Stimulated activated naive CD8-positive, alpha-beta T cell treated with anti-CD3 and anti-CD28 coated beads, Interleukin-15, Interleukin-2, amounts not matched to agents 100 ng/mL and 50 ng/mL, for 24 hours (primary cell): ENCODE measurements at regions not wholly inside any gene's neighbourhood (a gene's known extent, or its start where the extent isn't known, plus 50 kb on each side); places are given as distances from the start of the nearest gene placed in this dataset.
"Not testable (repeated sequence)": the region's sequence is repeated elsewhere in the genome, so short reads cannot be mapped to it uniquely, and the experiment has no call there.

Source experiments
- H3K27ac Mint-ChIP-seq: one replicate; pipeline ENCODE4 v1.8.0; 2021; ENCODE audit warnings: mild to moderate bottlenecking, mixed read lengths
- H3K27me3 Mint-ChIP-seq: one replicate; pipeline ENCODE4 v1.8.0; 2021; ENCODE audit warnings: mixed read lengths
- H3K36me3 Mint-ChIP-seq: one replicate; pipeline ENCODE4 v1.8.0; 2021; ENCODE audit warnings: low read depth, mixed read lengths
- H3K4me1 Mint-ChIP-seq: one replicate; pipeline ENCODE4 v1.8.0; 2021; ENCODE audit warnings: low read depth, mixed read lengths
- H3K4me3 Mint-ChIP-seq: one replicate; pipeline ENCODE4 v1.8.0; 2021; ENCODE audit warnings: mild to moderate bottlenecking, mixed read lengths
- H3K9me3 Mint-ChIP-seq: one replicate; pipeline ENCODE4 v1.8.0; 2021; ENCODE audit warnings: mixed read lengths

DNA sequence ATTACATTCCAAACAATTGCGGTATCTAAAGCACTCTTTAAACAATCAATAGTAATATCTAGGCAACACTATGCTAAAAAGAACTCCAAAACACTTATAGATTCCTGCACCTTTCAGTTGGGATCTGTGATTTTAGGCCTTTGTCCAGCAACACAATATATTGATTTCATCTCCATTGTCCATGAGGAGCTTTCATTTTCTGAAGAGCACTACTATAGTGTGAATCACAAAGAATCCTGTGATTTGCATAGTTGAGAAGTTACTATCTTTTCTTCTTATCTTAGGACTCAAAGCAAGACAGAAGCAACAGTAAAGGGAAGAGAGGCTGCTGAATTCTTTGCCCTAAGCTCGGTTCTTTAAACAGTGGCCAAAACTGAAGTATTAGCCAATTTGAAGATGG lies 846.8 kb downstream of the IPMK start:
- Mint-ChIP-seq H3K4me3 (no peak overlapping the region), H3K27ac (no peak overlapping the region), H3K27me3 (no peaks in the 10 kb centered on the region), H3K4me1 (no peaks in the 10 kb centered on the region), H3K9me3 (no peaks in the 10 kb centered on the region), H3K36me3 (no peaks in the 10 kb centered on the region)

DNA sequence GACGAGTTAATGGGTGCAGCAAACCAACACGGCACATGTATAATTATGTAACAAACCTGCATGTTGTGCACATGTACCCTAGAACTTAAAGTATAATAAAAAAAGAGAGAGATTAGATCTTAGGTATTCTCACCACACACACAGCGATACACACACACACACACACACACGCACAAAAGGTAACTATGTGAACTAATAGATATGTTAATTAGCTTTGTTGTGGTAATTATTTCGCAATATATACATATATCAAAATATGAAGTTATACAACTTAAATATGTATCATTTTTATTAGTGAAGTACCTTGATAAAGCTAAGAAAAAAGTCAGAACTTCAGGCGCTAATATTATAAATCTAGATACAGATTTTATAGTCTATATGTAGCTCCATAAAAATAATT lies 849.2 kb downstream of the IPMK start:
- H3K4me3 Mint-ChIP-seq = no peak overlapping the region
- H3K36me3 Mint-ChIP-seq = no peaks in the 10 kb centered on the region
- no peaks in the 10 kb centered on the region for H3K27me3 Mint-ChIP-seq
- peaks cover 7% of the 10 kb centered on the region for H3K9me3 Mint-ChIP-seq
- H3K4me1 Mint-ChIP-seq = no peaks in the 10 kb centered on the region
- no peak overlapping the region for H3K27ac Mint-ChIP-seq

DNA sequence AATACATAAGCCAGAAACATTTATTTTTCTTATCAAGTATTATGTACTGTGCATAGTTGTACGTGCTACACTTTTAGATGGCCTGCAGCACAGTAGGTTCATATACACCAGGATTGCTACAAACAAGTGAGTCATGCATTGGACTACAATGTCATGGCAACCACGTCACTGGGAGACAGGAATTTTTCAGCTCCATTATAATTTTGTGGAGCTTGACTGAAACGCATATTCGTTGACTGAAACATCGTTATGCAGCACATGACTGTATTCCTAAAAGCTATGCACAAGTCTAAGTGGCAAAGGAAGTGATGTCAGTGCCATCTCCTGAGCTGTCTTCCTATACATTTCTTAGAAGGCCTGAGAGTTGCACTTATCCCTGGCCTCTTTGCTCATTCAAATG lies 871.8 kb downstream of the IPMK start:
- Mint-ChIP-seq H3K4me3 (no peak overlapping the region), H3K27me3 (no peaks in the 10 kb centered on the region), H3K36me3 (no peaks in the 10 kb centered on the region), H3K27ac (no peak overlapping the region), H3K4me1 (no peaks in the 10 kb centered on the region), H3K9me3 (no peaks in the 10 kb centered on the region)

- Mint-ChIP-seq H3K27ac (no peak overlapping the region), H3K9me3 (no peaks in the 10 kb centered on the region), H3K27me3 (no peaks in the 10 kb centered on the region), H3K4me1 (no peaks in the 10 kb centered on the region), H3K36me3 (no peaks in the 10 kb centered on the region), H3K4me3 (no peak overlapping the region)
Observed at GRCh38 chr10:57367412-57367811, 900.3 kb downstream of the IPMK start.

DNA sequence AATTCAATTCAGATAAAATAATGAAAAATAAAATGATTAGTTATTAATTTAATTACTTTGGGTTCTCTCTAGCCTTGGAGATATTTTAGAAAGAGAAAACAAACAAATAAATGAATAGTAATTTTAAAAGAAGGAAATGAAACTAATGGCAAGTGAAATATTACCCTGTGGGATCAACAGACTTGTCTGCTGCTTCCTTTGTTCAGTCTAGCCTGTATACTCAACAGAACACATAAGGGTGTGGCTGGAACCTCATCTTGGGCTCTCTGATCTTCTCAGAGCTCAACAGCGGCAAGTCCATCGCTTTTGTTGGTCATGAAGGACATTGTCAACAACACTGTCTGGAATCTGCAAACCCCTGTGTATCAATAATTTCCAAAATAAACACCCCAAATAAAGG lies 904.9 kb downstream of the IPMK start:
- Mint-ChIP-seq H3K27ac (no peak overlapping the region), H3K4me3 (no peak overlapping the region), H3K4me1 (no peaks in the 10 kb centered on the region), H3K9me3 (peaks cover 3% of the 10 kb centered on the region), H3K36me3 (no peaks in the 10 kb centered on the region), H3K27me3 (no peaks in the 10 kb centered on the region)

GRCh38 chr10:57353403-57354003 lies 914.2 kb downstream of the IPMK start:
- H3K4me3 Mint-ChIP-seq = no peak overlapping the region
- no peaks in the 10 kb centered on the region for H3K4me1 Mint-ChIP-seq
- no peaks in the 10 kb centered on the region for H3K9me3 Mint-ChIP-seq
- H3K27me3 Mint-ChIP-seq = no peaks in the 10 kb centered on the region
- H3K36me3 Mint-ChIP-seq = no peaks in the 10 kb centered on the region
- H3K27ac Mint-ChIP-seq = no peak overlapping the region

GRCh38 chr10:57351076-57351475 lies 916.6 kb downstream of the IPMK start:
- Mint-ChIP-seq H3K27me3 (no peaks in the 10 kb centered on the region), H3K36me3 (no peaks in the 10 kb centered on the region), H3K27ac (no peak overlapping the region), H3K4me3 (no peak overlapping the region), H3K9me3 (no peaks in the 10 kb centered on the region), H3K4me1 (no peaks in the 10 kb centered on the region)

- no peak overlapping the region for H3K27ac Mint-ChIP-seq
- H3K4me1 Mint-ChIP-seq = no peaks in the 10 kb centered on the region
- no peaks in the 10 kb centered on the region for H3K36me3 Mint-ChIP-seq
- no peak overlapping the region for H3K4me3 Mint-ChIP-seq
- no peaks in the 10 kb centered on the region for H3K27me3 Mint-ChIP-seq
- peaks cover 15% of the 10 kb centered on the region for H3K9me3 Mint-ChIP-seq
Observed at GRCh38 chr10:57341294-57341693, 926.4 kb downstream of the IPMK start.

GRCh38 chr10:57338823-57339558 lies 928.7 kb downstream of the IPMK start:
- H3K4me1 Mint-ChIP-seq = no peaks in the 10 kb centered on the region
- no peak overlapping the region for H3K27ac Mint-ChIP-seq
- H3K27me3 Mint-ChIP-seq = no peaks in the 10 kb centered on the region
- H3K9me3 Mint-ChIP-seq = peaks cover 8% of the 10 kb centered on the region
- H3K4me3 Mint-ChIP-seq = no peak overlapping the region
- H3K36me3 Mint-ChIP-seq = no peaks in the 10 kb centered on the region

- Mint-ChIP-seq H3K4me3 (no peak overlapping the region), H3K27ac (no peak overlapping the region), H3K27me3 (no peaks in the 10 kb centered on the region), H3K9me3 (no peaks in the 10 kb centered on the region), H3K36me3 (no peaks in the 10 kb centered on the region), H3K4me1 (no peaks in the 10 kb centered on the region)
Observed at GRCh38 chr10:57336865-57337264, 930.8 kb downstream of the IPMK start.

- H3K36me3 Mint-ChIP-seq = no peaks in the 10 kb centered on the region
- no peak overlapping the region for H3K27ac Mint-ChIP-seq
- no peak overlapping the region for H3K4me3 Mint-ChIP-seq
- no peaks in the 10 kb centered on the region for H3K9me3 Mint-ChIP-seq
- H3K4me1 Mint-ChIP-seq = no peaks in the 10 kb centered on the region
- no peaks in the 10 kb centered on the region for H3K27me3 Mint-ChIP-seq
Observed at GRCh38 chr10:57336341-57336740, 931.4 kb downstream of the IPMK start.

GRCh38 chr10:57334523-57334922 lies 933.2 kb downstream of the IPMK start:
- Mint-ChIP-seq H3K4me1 (no peaks in the 10 kb centered on the region), H3K36me3 (no peaks in the 10 kb centered on the region), H3K27me3 (no peaks in the 10 kb centered on the region), H3K27ac (no peak overlapping the region), H3K9me3 (no peaks in the 10 kb centered on the region), H3K4me3 (no peak overlapping the region)

GRCh38 chr10:57333880-57334279 lies 933.8 kb downstream of the IPMK start:
- H3K4me1 Mint-ChIP-seq = no peaks in the 10 kb centered on the region
- no peak overlapping the region for H3K27ac Mint-ChIP-seq
- no peaks in the 10 kb centered on the region for H3K9me3 Mint-ChIP-seq
- H3K4me3 Mint-ChIP-seq = no peak overlapping the region
- no peaks in the 10 kb centered on the region for H3K36me3 Mint-ChIP-seq
- no peaks in the 10 kb centered on the region for H3K27me3 Mint-ChIP-seq

GRCh38 chr10:57321400-57321854 lies 946.3 kb downstream of the IPMK start:
- H3K4me1 Mint-ChIP-seq, H3K9me3 Mint-ChIP-seq, H3K27ac Mint-ChIP-seq, H3K4me3 Mint-ChIP-seq, H3K36me3 Mint-ChIP-seq, H3K27me3 Mint-ChIP-seq: not testable (repeated sequence)

- no peaks in the 10 kb centered on the region for H3K36me3 Mint-ChIP-seq
- no peak overlapping the region for H3K27ac Mint-ChIP-seq
- H3K27me3 Mint-ChIP-seq = no peaks in the 10 kb centered on the region
- peaks cover 5% of the 10 kb centered on the region for H3K9me3 Mint-ChIP-seq
- H3K4me1 Mint-ChIP-seq = no peaks in the 10 kb centered on the region
- no peak overlapping the region for H3K4me3 Mint-ChIP-seq
Observed at GRCh38 chr10:57320416-57320815, 947.3 kb downstream of the IPMK start.

DNA sequence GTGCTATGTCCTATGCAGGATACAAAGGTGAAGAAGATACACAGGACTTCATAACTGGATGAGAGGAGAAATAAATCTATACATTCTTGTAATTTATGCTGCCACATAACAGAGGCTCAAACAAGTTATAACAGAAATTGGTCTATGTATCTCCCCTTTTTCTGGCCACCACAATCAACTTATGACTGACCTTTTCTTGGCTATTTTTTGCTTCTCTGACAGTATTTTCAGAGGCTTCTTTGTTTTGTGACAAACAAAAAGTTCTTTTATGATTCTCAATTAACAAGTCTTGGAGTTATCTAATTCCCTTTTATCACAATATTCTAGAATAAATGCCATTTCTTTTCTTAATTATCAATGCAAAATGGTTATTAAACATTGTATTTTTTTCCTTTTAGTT lies 953.0 kb upstream of the ZWINT start:
- H3K9me3 Mint-ChIP-seq = no peaks in the 10 kb centered on the region
- H3K36me3 Mint-ChIP-seq = no peaks in the 10 kb centered on the region
- H3K4me3 Mint-ChIP-seq = no peak overlapping the region
- H3K4me1 Mint-ChIP-seq = no peaks in the 10 kb centered on the region
- no peak overlapping the region for H3K27ac Mint-ChIP-seq
- H3K27me3 Mint-ChIP-seq = no peaks in the 10 kb centered on the region
